HG02623 (cell line): ENCODE measurements at regions not wholly inside any gene's neighbourhood (a gene's known extent, or its start where the extent isn't known, plus 50 kb on each side); places are given as distances from the start of the nearest gene placed in this dataset.

Experiments
- ATAC-seq: cut with Tn5 transposase; IDR thresholded peaks from one replicate; pipeline ENCODE4 v1.9.1; 2021; ENCODE audit warnings: moderate library complexity; ENCODE audit not compliant: unreplicated experiment

DNA sequence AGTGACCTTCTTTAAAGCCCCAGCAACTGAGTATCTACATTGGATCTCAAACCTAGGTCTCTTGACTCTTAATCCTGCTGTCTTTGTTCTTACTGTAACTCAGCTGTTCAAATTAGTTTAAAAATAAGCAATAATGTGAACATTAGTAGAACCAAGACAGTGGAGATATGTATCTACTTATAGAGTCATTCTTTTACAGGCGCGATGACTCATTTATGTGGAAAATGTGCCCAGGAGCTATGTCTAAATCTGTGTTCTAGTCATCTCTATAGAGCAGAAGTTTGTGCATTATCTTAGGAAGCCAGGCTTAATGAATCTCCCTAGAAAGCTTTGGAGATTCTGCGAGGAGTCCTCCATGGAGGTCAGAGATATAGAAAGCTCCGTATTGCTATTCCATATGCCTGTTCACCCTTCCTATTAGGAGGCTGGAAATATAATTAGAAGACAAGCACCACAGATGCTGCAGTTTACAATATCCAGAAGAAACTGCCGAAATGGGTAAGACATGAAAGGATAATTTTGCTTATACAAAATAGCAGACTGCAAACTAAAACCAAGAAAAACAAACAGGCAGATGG, 211.6 kb downstream of the TRIB2 start:
- no peak for ATAC-seq

DNA sequence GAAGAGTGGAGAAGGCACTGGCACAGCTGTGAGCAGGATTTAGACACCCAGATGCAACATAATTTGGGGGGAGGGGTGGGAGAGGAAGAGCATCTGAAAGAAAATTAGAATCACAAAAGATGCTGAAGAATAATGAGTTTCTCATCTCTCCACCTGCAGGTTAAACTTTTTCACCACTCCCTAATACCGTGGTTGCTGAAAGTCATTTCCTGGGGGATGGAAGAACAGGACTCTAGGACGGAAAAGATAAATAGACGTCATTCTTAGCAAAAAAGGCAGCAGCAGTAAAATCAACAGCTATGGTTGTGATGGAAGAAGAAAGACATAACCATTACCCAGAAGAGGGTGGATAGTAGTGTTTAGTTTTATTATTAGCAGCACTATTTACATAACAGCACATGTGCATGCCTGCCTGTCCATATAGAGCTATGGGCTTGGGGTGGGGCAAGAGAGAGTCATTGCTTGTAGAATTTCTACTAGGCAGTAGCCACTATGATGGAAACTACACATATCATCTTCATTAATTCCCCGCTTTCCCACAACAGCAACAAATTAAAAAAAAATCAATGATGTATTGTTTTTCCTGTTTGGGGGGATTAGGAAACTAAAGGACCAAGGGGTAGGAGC, 212.2 kb downstream of the TRIB2 start:
- no peak for ATAC-seq

DNA sequence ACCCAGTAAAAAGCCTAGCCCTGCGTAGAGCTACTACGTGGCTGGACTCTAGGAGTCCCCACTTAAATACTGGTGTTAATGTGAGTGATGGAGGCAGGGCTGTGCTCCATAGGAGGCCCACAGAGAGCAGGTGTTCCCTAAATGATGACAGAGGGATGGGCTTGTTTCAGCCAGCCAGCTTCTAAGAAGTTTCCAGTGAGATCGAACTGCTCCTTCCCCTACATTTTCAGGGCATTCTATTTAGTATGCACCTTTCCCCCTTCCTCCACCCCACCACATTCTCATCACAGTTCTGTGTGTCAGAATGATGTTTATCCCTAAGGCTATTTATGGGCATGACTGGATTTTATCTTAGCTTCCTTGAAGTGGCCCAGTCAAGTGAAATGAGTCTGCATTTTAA, 213.0 kb downstream of the TRIB2 start:
- no peak for ATAC-seq

DNA sequence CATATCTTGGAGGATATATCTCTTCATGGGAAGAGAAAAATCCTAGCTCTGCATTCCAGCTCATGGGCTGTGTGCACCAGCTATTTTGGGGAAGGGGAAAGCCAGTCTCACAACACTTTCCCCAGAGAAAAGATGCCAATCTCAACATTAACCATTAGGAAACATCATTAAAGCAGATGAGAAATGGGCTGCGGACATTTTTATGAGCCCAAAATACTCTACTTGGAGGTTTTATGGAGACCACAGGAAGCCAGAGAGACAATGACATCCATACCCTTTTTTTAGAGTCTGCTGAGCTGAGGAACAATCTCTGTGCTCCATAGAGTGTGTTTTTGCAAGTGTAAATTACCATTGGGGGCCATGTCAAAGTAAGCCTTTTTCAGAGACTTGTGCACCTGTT, 213.7 kb downstream of the TRIB2 start:
- no peak for ATAC-seq

DNA sequence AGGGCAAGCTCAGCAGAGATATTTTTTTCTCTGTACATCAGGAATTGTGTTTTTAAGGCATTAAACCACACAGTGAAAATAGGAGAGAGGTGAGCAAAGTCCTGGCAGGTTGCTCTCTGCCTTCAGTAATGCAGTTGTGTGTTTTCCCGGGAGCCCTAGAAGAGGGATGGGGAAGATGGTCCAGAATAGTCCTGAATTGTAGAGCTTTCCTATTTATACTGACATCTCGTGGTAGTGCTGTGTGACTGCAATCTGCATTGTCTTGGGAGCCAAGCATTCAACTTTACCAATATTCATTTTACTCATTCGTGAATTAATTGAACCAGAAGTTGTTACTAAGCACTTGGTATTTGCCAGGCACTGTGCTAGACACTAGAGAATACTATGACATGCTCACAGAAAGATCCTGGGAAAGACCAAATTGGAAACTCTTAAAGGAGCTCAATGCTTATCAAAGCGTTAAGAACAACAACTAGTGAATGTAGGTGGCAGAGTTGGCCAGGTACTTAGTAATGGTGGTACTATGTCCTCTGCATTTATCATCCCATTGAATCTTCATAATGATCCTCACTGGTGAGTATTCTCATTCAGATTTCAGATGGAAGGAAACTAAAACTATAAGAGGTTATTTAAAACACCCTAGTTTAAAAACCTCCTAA, 214.6 kb downstream of the TRIB2 start:
- ATAC-seq: peak; percentile 63

DNA sequence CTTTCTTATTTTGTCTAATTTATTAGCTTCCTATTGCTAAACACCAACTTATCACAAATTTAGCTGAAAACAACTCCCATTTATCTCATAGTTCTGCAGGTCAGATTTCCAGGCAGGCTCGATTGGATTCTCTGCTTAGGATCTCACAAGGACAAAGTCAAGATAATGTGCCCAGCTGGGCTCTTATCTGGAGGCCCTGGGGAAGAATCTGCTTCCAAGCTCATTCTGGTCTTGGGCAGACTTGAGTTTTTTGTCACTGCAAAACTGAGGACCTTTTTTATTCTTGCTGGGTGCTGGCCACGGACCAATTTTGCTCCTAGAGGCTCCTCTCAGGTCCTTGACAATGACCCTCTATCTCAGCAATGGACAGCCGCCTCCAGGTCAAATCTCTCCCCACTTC, 215.5 kb downstream of the TRIB2 start:
- ATAC-seq: no peak

DNA sequence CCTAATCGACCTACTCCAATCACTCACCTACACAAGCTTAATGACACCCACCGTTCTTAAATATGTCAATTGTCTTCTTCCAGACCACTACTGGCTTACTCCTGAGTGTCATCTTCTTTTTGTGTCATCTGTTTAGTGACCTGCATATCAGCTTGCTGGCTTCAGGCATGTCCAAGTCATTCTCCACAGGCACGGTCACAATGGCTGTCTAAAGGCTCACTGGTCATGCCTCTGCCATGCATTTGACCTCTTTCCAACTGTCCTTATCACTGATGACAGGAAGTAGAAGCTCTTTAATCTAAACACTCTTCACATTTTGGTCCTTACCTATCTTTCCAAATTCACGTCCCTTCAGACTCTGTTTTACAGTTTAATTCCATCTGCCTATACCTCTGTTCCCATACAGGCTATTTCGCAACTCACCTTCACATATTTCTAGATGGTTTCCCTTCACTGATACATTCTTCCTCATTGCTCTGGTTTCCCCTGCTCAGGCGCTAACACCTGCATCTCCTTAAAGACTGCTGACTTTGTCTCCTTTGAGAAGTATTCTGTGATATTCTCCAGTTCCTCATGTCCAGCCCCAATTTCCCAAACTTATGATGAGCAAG, 217.5 kb downstream of the TRIB2 start:
- ATAC-seq: no peak

DNA sequence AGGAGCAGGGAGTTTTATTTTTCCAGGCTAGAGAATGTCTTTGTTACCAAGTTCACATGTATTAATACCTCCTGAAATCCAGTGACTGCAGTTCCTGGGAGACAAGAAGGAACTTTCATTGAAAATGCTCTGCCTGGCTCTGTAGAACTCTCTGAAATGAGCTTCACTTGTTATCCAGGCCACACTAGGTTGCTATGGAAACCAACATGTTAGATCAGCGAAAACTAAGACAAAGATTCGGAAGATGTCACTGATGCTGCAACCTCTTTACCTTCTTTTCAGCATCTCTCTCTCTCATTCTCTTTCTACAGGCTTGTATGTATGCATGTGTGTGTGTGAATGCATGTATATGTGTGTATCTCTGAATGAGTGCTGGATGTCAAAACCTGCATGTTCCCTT, 218.5 kb downstream of the TRIB2 start:
- no peak for ATAC-seq

DNA sequence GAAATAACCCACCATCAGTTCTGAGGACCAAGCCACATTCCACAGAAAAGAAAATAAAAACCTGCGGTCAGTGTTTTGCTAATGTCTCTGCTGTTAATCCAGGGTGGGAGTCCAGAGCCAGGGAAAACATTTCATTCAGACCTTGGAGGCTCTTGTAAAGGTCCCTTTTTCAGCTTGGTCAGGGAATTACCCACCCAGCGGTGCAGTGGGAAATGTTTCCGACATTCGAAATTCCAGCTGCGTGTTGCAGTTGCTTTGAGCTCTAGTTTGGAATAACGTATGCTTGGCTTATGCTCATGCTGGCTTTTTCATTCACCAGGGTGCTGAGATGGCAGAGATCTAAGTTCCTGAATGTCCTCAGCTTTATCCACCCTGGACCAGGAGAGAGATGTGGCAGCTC, 219.1 kb downstream of the TRIB2 start:
- no peak for ATAC-seq

DNA sequence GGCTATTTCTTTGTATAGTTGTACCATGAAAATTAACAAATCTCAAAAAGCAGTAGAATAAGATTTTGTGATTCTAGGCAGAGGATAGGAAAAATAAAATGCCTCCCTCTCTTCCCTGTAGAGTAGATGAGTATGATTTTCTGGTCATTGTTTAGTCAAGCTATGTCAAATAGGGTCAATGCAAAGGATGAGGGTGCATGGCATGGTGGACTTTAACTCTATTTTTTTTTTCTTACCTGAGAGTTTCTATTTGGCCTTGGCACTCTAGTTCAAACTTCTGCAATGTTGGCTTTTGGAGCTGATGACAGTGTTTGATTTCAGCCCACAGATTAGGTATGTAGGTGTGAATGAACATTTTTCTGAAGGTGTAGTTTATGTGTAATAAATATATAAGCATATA, 224.5 kb downstream of the TRIB2 start:
- ATAC-seq: no peak

DNA sequence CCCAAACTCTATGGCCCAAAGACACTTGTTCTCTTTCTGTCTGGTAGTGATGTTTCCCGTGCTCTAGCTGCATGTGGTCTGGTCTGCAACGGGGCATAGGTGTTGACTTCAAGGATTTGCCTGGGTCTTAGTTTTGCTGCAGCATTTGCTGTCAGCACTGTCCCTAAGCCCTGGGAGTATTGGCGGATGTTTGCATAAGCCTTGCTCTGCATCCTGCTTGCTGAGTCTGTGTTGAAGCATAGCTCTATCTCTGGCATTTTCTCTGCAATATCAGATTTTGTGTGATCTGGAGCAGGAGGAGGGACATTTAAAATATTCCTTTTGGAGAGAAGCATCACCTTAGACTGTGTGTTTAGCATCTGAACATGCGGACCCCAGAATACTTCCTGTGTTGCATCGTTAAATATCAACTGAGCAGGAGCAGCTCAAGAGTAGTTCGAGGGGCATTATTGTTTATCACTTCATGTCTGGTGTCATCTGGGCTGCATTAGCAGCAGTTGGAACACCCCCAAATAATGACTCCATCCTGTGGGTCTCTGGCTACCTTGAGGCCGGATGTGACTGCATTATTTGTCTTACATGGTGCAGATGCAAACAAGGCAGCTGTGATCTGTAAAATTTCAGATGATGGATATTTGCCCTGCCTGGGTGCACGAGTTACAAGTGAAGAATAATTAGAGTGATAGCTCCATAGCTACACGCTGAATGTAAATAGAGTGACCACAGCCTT, 231.7 kb downstream of the TRIB2 start:
- ATAC-seq: no peak

DNA sequence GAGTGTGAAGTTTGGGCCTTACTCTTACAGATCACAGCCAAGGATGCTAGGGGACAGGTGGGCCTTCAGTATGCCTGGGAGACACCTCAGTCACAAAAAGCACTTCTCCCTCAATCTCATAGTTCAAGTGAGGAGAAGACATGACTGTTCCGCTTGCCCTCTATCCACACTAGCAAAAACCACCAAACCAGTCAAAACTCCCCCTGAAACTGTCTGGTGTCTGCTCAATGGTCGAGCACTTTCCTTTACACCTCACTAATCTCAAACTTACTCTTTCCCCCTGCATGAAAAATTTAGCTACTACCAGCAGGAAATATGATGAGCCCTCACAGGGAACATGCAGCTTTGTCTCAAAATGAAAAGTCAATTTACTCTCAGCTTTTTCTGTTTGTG, 232.2 kb downstream of the TRIB2 start:
- peak; percentile 76 for ATAC-seq

DNA sequence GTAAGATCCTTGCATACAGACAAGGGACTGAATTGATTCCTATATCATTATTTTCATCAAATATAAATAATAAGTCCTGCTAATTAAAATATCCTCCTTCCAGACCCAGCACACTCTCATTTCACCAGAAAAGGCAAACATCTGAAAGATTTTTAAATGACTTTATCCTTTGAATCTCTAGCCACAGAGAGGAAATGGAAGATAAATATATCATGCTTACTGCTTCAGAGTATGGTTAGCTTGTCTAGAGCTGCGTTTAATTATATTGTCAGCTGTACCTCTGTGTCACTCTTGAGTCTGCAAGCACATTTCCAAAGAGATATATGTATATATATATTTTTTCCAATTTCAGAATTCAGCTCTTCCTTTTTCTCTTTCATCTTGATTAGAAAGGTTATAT, 232.7 kb downstream of the TRIB2 start:
- ATAC-seq: no peak

DNA sequence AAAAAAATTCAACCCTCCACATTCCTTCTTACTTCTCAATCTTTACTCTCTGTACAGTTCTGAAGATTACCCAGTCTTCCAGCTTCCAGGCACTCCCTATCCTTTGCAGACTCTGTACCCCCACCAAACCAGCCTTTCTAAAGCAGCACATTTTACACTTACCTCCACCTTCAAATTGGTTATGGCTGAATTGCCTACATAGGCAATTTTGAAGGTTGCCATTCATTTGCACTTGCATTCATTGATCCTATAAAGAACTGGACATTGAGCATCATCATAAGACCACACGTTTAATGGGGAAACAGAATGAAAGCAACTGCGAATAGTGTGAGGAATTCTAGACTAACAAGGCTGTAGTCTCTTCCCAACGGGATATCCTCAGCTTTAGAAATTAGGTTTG, 233.4 kb downstream of the TRIB2 start:
- no peak for ATAC-seq

DNA sequence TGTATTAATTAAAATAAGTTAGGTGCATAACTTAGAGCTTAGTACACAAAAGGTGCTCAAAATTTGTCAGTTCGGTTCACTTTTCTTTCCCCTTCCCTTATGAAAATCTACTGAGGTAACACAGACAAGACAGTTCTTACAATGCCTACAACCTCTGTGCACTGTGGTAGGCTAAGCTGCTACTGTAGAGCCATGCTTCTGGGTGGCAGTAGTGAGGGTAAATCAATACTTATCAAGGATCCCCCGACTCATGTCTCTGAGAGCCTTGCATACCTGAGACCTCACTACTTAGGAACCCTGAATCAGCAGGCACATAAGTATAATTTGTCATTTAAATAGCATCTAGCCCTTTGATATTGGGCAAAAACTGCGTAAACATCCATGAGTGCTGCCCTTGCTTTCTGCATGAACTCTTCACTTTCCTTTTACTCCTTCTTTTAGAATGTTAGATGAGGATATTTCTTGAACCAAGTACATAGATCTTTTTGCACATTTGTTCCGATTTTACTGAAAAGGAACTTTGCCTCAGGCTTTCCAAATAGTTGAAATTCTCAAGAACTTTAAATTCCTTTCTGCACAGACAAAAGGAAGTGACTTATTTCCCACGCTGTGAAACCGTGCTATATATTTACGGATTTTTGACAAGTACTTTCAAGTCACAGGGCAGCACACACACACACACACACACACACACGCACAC, 234.4 kb downstream of the TRIB2 start:
- ATAC-seq: no peak

DNA sequence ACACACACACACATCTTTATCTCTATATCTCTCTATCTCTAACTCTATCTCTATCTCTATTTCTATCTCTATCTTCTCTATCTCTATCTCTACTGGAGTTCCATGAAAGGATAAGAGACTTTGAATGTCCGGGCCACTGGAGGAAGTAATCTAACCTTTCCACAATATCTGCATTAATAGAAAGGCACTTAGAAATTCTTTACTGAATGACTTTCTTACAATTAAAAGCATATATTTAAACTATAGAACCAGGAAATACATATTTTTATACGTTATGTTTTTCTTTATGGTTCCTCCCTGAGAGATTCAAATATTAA, 234.9 kb downstream of the TRIB2 start:
- no peak for ATAC-seq

DNA sequence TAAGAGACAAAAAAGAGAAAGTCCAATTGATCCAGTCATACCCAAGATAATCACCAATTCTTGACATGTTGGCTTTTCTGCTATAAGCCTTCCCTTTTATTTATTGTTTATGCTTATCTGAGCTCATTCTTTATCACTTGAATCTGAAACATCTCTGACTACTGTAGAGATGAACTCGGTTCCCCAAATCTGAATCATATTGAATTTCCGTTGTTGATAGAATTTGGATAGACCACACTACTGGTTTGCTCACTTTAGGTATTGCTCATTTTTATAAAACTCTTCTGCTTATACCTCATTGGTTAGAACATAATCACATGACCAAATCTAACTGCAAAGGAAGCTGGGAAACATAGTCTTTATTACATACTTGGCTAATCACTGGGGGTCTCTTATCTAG, 236.9 kb downstream of the TRIB2 start:
- no peak for ATAC-seq

DNA sequence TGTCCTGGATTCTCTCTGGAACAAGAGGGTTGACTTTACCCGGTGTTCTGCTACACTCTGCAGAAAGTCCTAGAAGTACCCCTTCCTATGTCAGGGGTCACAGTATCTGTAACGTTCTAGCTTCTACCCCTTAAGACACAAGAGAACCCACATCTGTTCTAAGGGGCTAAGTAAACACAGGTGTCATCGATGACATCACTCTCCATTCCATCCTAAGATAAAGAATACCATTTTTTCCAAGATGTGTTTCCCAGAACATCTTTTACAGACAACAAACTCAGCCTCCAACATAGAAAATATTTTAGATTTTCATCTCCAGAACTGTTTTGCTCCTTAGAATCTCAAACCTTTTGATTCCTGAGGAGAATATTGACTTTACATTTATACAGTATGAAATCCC, 239.1 kb downstream of the TRIB2 start:
- no peak for ATAC-seq

DNA sequence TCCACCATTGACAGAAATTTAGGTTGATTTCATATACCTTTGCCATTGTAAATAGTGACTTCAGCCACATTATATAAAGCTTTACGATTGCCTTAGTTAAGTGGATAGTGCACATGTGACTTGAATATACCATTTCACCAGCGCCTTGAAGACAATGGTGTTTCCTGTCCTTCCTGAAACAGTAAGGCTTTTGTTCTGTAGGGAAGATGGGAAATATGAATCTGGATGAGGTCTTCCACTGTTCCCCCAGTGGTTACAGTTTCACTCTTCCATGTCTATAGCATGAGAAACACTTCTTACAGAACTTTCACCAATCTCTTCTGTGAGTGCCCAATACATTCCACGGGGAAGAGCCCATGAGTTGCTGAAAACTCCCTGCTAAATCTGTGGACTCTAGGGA, 240.5 kb downstream of the TRIB2 start:
- no peak for ATAC-seq

DNA sequence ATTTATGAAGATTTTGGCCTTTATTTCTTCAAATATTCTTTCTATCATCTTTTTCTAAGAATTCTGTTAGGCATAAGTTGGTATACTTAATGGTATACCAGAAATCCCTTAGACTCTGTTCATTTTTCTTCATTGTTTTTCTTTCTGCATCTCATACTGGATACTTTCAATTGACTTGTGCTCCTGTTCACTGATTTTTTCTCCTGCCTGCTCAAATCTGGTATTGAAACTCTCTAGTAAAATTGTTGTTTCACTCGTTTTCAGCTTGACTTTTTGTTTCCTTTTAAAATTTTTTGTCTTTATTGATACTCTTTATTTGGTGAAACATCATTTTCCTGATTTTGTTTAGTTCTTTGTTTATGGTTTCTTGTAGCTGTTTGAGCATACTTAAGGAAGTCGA, 243.2 kb downstream of the TRIB2 start:
- no peak for ATAC-seq

DNA sequence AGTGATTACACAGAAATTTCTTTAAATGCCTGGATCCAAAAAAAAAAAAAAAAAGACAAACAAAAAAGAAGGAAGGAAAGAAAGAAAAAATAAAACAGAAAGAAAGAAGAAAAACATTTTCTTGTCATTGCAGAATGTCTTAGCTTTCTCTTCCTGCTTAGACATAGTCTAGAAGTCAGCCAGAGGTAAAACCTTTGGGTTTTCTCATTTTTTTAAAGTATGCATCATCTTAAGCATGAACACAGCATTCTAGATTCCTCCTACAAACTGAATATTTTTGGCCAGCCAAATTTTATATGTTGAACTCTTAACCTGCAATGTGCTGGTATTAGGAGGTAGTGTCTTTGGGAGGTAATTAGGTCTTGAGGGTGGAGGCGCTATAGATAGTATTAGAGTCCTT, 243.9 kb downstream of the TRIB2 start:
- no peak for ATAC-seq
